PC-3 (cell line): ENCODE measurements at regions not wholly inside any gene's neighbourhood (a gene's known extent, or its start where the extent isn't known, plus 50 kb on each side); places are given as distances from the start of the nearest gene placed in this dataset.

Source experiments
- EZH2 ChIP-seq: fragments of 300-600 bp; sonication (generic); IDR thresholded peaks from one replicate; pipeline ENCODE4 v1.6.1; 2017; ENCODE audit warnings: antibody characterized with exemption, mild to moderate bottlenecking, low read length; ENCODE audit not compliant: unreplicated experiment
- EZH2phosphoT487 ChIP-seq: fragments of 300-600 bp; sonication (generic); IDR thresholded peaks from 2 replicates; pipeline ENCODE4 v1.6.1; 2018; ENCODE audit warnings: mild to moderate bottlenecking, antibody characterized with exemption, low read length, borderline replicate concordance
- TF ChIP-seq, protein P1 (sequence below): fragments of 300-600 bp; sonication (generic); conservative IDR thresholded peaks from 2 replicates; pipeline ENCODE4 v1.5.1; 2017; ENCODE audit warnings: antibody characterized with exemption, low read depth, mild to moderate bottlenecking, low read length

DNA sequence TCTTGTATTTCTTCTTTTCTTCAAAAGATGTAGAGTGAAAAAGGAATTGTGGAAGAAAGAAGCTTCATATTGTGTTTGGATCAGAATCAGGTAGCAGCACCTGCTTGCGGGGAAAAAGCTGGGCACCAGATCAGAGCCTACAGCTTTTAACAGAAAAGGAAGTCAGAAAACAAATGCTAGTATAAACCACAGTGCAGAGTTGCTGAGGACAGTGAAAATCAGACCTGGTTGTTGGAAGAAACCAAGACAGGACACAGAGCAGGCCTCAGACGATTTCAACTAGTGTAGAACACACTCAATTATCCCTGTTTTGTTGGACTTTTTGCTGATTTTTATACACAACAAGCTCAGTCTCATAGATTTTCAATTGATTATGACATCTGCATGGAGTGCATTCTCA is 221.4 kb downstream of the PTN start:
- TF ChIP-seq, protein P1, sequence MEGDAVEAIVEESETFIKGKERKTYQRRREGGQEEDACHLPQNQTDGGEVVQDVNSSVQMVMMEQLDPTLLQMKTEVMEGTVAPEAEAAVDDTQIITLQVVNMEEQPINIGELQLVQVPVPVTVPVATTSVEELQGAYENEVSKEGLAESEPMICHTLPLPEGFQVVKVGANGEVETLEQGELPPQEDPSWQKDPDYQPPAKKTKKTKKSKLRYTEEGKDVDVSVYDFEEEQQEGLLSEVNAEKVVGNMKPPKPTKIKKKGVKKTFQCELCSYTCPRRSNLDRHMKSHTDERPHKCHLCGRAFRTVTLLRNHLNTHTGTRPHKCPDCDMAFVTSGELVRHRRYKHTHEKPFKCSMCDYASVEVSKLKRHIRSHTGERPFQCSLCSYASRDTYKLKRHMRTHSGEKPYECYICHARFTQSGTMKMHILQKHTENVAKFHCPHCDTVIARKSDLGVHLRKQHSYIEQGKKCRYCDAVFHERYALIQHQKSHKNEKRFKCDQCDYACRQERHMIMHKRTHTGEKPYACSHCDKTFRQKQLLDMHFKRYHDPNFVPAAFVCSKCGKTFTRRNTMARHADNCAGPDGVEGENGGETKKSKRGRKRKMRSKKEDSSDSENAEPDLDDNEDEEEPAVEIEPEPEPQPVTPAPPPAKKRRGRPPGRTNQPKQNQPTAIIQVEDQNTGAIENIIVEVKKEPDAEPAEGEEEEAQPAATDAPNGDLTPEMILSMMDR, result no peak
- TF ChIP-seq EZH2, result no peak
- no peak for TF ChIP-seq EZH2phosphoT487
